ENCODE measurements at regions not wholly inside any gene's neighbourhood (a gene's known extent, or its start where the extent isn't known, plus 50 kb on each side); places are given as distances from the start of the nearest gene placed in this dataset.

DNA sequence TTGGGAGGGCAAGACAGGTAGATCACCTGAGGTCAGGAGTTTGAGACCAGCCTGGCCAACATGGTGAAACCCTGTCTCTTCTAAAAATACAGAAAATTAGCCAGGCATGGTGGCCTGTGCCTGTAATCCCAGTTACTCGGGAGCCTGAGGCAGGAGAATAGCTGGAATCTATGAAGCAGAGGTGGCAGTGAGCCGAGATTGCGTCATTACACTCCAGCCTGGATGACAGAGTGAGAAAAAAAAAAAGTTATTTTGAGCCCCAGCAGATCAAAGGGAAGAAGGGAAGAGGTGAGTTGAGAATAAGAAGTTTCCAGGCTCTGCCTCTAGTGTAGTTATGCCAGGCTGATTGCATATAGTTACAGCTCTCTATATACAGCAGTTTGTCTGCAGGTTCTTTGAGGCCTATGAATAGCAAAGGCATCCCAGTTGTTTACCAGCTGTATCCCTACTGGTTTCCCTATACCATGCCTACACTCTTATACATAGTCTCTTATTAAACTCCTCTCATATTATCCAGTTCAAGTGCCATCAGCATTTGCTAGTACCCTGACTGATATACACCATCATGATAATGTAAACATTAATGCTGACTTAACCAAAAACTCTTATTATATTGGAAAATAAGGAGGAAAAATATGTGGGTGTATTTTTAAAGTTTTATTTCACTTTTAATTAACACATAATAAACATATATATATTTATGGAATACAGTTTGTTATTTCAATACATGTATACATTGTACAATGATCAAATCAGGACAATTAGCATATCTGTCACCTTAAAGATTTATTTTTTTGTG is 823.6 kb upstream of the ADGRB3 start:
- no peak for TF ChIP-seq TAF1 (IDR thresholded peaks at IDR 0.05; ENCODE audit: low read depth, low read length)
- no peak for TF ChIP-seq POLR2A (IDR thresholded peaks at IDR 0.05; ENCODE audit: low read depth, low read length)
- no peak for TF ChIP-seq POU2F2 (IDR thresholded peaks at IDR 0.05; ENCODE audit: low read depth, low read length)

Data from GM12891 (cell line).